OCI-LY7 (cell line): ENCODE measurements at regions not wholly inside any gene's neighbourhood (a gene's known extent, or its start where the extent isn't known, plus 50 kb on each side); places are given as distances from the start of the nearest gene placed in this dataset. TPM values are rescaled to one million over a fixed set of nuclear protein-coding genes. Genes with fewer than 3 reads are reported as not detected.
"Not testable (repeated sequence)": the region's sequence is repeated elsewhere in the genome, so short reads cannot be mapped to it uniquely, and the experiment has no call there.

ENCODE experiments used
- BruUV-seq: library from RNA; stranded (reverse); fragments of 400-500 nt; replicated peaks from 2 replicates; lab custom pipeline; 2021; lab: Mats Ljungman, UMichigan
- CTCF ChIA-PET: fragments of 300-600 bp; sonication (Branson Sonifier 250); formaldehyde crosslinking; loops from one replicate; lab custom pipeline; 2022; ENCODE audit warnings: antibody characterized with exemption; ENCODE audit not compliant: unreplicated experiment; lab: Charles Lee
- POLR2A ChIA-PET: fragments of 300-600 bp; sonication (Branson Sonifier 250); formaldehyde crosslinking; loops from one replicate; lab custom pipeline; 2022; ENCODE audit warnings: antibody characterized with exemption; lab: Charles Lee
- DNase-seq: peaks from one replicate; pipeline ENCODE4 v3.0.0-alpha.2; 2015; ENCODE audit warnings: low spot score
- H2AFZ ChIP-seq: fragments of 200-600 bp; sonication (generic), shearing (Covaris generic); 2 replicates; pipeline ENCODE4 v1.6.1; 2014; ENCODE audit warnings: mild to moderate bottlenecking, antibody characterized with exemption, low read length, moderate library complexity
- H3K27ac ChIP-seq: fragments of 200-600 bp; sonication (generic); 2 replicates; pipeline ENCODE4 v1.5.1; 2014; ENCODE audit warnings: mixed run types, low read depth, mild to moderate bottlenecking, moderate library complexity, low read length, inconsistent platforms; ENCODE audit not compliant: poor library complexity, severe bottlenecking
- H3K36me3 ChIP-seq: fragments of 200-600 bp; sonication (generic); 2 replicates; pipeline ENCODE4 v1.6.1; 2014; ENCODE audit warnings: mild to moderate bottlenecking, antibody characterized with exemption, low read length, moderate library complexity, mixed read lengths; ENCODE audit not compliant: insufficient read depth
- H3K4me1 ChIP-seq: fragments of 200-600 bp; sonication (generic); 2 replicates; pipeline ENCODE4 v1.5.1; 2014; ENCODE audit warnings: mild to moderate bottlenecking, low read length; ENCODE audit not compliant: insufficient read depth, poor library complexity, severe bottlenecking
- H3K4me2 ChIP-seq: fragments of 200-600 bp; sonication (generic); 2 replicates; pipeline ENCODE4 v1.6.1; 2014; ENCODE audit warnings: mild to moderate bottlenecking, low read length
- H3K4me3 ChIP-seq: fragments of 200-600 bp; sonication (generic); 2 replicates; pipeline ENCODE4 v1.5.1; 2014; ENCODE audit warnings: mild to moderate bottlenecking, low read depth, low read length; ENCODE audit not compliant: poor library complexity, severe bottlenecking
- H3K79me2 ChIP-seq: fragments of 200-600 bp; sonication (generic); 2 replicates; pipeline ENCODE4 v1.6.1; 2016; ENCODE audit warnings: low read depth, mild to moderate bottlenecking, low read length, moderate library complexity, mixed read lengths; ENCODE audit not compliant: insufficient read depth
- H3K9me2 ChIP-seq: fragments of 200-600 bp; sonication (generic); 2 replicates; pipeline ENCODE4 v1.6.1; 2016; ENCODE audit warnings: mild to moderate bottlenecking, low read length, mixed read lengths; ENCODE audit not compliant: insufficient read depth
- H3K9me3 ChIP-seq: fragments of 200-600 bp; sonication (generic); 2 replicates; pipeline ENCODE4 v1.6.1; 2014; ENCODE audit warnings: mild to moderate bottlenecking, mixed run types, low read length, mixed read lengths
- H4K20me1 ChIP-seq: fragments of 200-600 bp; sonication (generic); 2 replicates; pipeline ENCODE4 v1.6.1; 2014; ENCODE audit warnings: mild to moderate bottlenecking, antibody characterized with exemption, low read length, moderate library complexity, mixed read lengths; ENCODE audit not compliant: insufficient read depth
- EZH2phosphoT487 ChIP-seq: fragments of 200-600 bp; sonication (generic); IDR thresholded peaks from 2 replicates; pipeline ENCODE4 v1.6.1; 2018; ENCODE audit warnings: low read depth, borderline replicate concordance, mild to moderate bottlenecking, mixed run types, antibody characterized with exemption, low read length, moderate library complexity, mixed read lengths
- intact Hi-C: fragments of 100-400 bp; cut with micrococcal nuclease; formaldehyde crosslinking; loops from one replicate; pipeline ENCODE4 v1.10.0; 2022; ENCODE audit not compliant: unreplicated experiment
- microRNA-seq: library from miRNA; unstranded; fragments of <30 nt; microRNA quantifications from one replicate; pipeline ENCODE4 v1.2.0, GENCODE V29; 2022; ENCODE audit warnings: borderline replicate concordance
- small RNA-seq: library from RNA; depleted of rRNA; stranded (forward); fragments of <200 nt; gene quantifications from one replicate; pipeline ENCODE3, GENCODE V24; 2014
- TF ChIP-seq, protein P1 (sequence below): fragments of 200-600 bp; sonication (generic); conservative IDR thresholded peaks from 2 replicates; pipeline ENCODE4 v1.5.1; 2014; ENCODE audit warnings: mild to moderate bottlenecking, antibody characterized with exemption, low read length, moderate library complexity, mixed read lengths

DNA sequence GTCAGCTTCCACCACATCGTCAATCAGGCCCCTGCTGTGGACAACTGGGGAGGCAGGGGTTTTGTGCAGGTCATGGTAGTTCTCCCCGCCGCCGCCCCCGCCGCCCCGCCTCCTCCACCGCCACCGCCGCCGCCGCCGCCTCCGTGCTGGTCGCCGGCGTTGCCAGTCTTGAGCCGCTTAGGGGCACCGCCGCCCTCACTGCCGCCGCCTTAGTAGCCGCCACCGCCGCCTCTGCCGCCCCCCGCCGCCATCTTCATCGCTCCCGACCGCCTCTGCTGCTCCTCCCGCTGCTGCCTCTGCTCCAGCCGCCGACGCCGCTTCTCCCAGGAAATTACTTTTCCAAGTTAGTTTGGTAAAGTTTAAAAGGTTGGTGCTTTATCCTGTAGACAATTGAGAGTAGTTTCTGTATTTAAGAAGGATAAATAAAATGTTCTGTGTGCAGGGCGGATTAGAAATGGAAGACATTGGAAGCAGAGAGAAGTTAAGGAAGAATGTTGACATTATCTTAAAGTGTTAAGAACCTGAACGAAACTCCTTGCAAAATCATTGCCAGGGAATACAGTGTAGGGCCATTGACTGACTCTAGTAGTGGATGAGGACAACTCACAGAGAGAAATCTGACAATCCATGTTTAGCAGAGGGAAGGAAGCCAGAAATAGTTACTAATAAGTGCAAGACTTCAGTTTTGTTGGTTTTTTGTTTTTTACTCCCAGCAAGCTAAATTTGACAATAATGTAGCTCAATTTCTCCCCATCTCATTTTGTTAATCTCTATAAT lies 53.0 kb upstream of the GOLGA8A start:
- no TSS peak for BruUV-seq
- Histone ChIP-seq H3K9me3 (no peaks in the 10 kb centered on the region), H3K27ac (no peak overlapping the region), H3K4me3 (no peak overlapping the region), H4K20me1 (no peaks in the 10 kb centered on the region), H2AFZ (no peak overlapping the region), H3K4me2 (no peak overlapping the region), H3K36me3 (no peaks in the 10 kb centered on the region), H3K9me2 (no peaks in the 10 kb centered on the region), H3K4me1 (no peaks in the 10 kb centered on the region), H3K79me2 (no peaks in the 10 kb centered on the region)
- ChIA-PET CTCF (no interaction called here), POLR2A (no interaction called here)
- intact Hi-C loops = no loop called here
- DNase-seq = no peak
- no peak for TF ChIP-seq EZH2phosphoT487
- TF ChIP-seq, protein P1, sequence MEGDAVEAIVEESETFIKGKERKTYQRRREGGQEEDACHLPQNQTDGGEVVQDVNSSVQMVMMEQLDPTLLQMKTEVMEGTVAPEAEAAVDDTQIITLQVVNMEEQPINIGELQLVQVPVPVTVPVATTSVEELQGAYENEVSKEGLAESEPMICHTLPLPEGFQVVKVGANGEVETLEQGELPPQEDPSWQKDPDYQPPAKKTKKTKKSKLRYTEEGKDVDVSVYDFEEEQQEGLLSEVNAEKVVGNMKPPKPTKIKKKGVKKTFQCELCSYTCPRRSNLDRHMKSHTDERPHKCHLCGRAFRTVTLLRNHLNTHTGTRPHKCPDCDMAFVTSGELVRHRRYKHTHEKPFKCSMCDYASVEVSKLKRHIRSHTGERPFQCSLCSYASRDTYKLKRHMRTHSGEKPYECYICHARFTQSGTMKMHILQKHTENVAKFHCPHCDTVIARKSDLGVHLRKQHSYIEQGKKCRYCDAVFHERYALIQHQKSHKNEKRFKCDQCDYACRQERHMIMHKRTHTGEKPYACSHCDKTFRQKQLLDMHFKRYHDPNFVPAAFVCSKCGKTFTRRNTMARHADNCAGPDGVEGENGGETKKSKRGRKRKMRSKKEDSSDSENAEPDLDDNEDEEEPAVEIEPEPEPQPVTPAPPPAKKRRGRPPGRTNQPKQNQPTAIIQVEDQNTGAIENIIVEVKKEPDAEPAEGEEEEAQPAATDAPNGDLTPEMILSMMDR = no peak

DNA sequence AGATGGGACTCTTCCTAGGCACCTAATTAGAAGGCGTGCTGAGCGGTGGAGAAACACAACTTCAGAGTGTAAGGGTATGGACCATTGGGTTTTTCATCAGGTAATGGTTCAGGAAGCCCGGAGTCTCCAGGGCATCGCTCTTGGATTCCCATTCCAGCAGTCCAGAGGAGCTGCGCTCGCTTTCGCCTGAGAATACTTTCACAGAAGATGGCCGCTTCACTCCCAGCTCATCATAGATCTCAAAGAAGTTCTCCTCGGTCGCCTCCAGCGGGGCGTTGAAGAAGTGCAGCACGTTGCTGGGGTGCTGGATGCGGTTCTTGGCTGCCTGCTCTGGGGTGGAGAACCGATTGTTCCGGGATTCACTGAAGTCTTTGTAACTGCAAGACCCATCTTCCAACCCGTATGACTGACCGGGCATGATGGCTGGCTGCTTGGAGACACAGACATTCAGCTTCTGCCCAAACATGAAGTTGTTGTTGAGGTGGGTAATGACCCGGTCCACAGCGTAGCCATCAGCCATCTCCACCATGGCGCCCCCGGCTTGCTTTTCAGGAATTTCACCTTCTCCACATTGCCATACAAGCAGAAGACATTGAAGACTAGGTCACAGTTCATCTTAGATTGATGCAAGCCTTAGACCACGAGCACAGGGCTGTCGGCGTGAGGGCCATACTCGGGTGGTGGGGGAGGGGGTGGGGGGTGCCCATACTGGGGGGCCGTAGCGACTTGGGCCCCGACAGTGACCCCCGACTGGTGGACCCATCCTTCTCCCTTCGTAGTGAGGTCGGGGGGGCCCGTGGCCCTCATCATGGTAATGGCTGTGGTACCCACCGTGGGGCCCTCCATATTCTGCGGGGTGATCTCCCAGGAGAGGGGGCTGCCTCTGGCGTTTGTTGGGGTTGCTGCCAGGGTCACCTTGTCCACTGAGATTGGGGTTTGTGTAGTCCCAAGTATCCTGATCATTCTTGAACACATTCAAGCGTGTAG lies 51.7 kb upstream of the GOLGA8A start:
- H3K9me2 ChIP-seq, H3K4me1 ChIP-seq, H3K9me3 ChIP-seq, H2AFZ ChIP-seq, H3K27ac ChIP-seq, H3K36me3 ChIP-seq, H3K4me3 ChIP-seq, H4K20me1 ChIP-seq, intact Hi-C loops, DNase-seq, H3K4me2 ChIP-seq, BruUV-seq, POLR2A ChIA-PET, CTCF ChIA-PET, H3K79me2 ChIP-seq: not testable (repeated sequence)

Small RNA genes in the stretch of these regions (microRNA-seq; reads per million reads assigned to microRNA genes)
- not detected for gene MIR1233-2

Small RNA genes in the stretch of these regions (small RNA-seq; reads per million reads assigned to genes)
- gene MIR1233-2 = not detected
